ENCODE measurements at regions not wholly inside any gene's neighbourhood (a gene's known extent, or its start where the extent isn't known, plus 50 kb on each side); places are given as distances from the start of the nearest gene placed in this dataset.

GRCh38 chr16:35181422-35182030 is 1722.1 kb downstream of the TP53TG3F start:
- TF ChIP-seq CTCF (IDR thresholded peaks at IDR 0.05; ENCODE audit: control extremely low read depth, extremely low read depth, low read depth, missing control alignments): no peak
- POLR2A ChIA-PET: no interaction called here
- DNase-seq (ENCODE audit: extremely low spot score): no peak
- CTCF ChIA-PET: interaction anchor here (1.2 kb wide), 1 partner anchor 148 kb away, joined by 3 read pairs; no protein-coding TSS in a partner anchor

GRCh38 chr16:35182043-35182677 is 1722.7 kb downstream of the TP53TG3F start:
- DNase-seq (ENCODE audit: extremely low spot score): no peak
- no peak for TF ChIP-seq CTCF (IDR thresholded peaks at IDR 0.05; ENCODE audit: control extremely low read depth, extremely low read depth, low read depth, missing control alignments)
- CTCF ChIA-PET: no interaction called here
- POLR2A ChIA-PET: no interaction called here

- no peak for DNase-seq (ENCODE audit: extremely low spot score)
- CTCF ChIA-PET: interaction anchor here (1.6 kb wide), 1 partner anchor 14 kb away, joined by 3 read pairs; no protein-coding TSS in a partner anchor
- POLR2A ChIA-PET: no interaction called here
- no peak for TF ChIP-seq CTCF (IDR thresholded peaks at IDR 0.05; ENCODE audit: control extremely low read depth, extremely low read depth, low read depth, missing control alignments)
Measured at GRCh38 chr16:35182943-35183550, 1723.6 kb downstream of the TP53TG3F start.

DNA sequence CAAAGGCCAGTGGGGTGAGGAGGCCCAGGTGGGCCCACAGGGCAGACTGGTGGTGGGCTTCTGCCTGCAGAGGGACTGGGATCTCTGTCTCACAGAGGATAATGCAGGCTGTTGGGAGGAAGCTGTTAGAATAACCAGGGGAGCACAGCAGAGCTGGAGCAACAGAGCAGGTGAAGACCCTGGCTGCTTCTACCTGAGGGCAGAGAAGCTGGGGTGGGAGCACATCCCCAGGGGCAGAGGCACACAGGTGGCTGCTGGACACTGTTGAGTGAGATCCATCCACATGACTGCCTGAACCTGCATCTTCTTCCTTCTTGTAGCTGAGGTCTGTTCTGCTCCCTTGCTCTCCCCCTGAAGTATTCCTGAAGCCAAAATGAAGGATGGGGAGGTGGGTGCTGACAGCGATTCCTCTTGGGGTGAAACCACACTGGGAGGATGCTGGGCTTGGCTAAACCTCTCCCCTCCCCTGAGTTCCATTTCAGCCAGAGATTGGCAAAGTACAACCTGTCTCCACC is 1725.0 kb downstream of the TP53TG3F start:
- no peak for DNase-seq (ENCODE audit: extremely low spot score)
- ChIA-PET CTCF (interaction anchor here (1.6 kb wide), 1 partner anchor 13 kb away, joined by 3 read pairs; no protein-coding TSS in a partner anchor), POLR2A (no interaction called here)
- TF ChIP-seq CTCF (IDR thresholded peaks at IDR 0.05; ENCODE audit: control extremely low read depth, extremely low read depth, low read depth, missing control alignments): no peak

DNA sequence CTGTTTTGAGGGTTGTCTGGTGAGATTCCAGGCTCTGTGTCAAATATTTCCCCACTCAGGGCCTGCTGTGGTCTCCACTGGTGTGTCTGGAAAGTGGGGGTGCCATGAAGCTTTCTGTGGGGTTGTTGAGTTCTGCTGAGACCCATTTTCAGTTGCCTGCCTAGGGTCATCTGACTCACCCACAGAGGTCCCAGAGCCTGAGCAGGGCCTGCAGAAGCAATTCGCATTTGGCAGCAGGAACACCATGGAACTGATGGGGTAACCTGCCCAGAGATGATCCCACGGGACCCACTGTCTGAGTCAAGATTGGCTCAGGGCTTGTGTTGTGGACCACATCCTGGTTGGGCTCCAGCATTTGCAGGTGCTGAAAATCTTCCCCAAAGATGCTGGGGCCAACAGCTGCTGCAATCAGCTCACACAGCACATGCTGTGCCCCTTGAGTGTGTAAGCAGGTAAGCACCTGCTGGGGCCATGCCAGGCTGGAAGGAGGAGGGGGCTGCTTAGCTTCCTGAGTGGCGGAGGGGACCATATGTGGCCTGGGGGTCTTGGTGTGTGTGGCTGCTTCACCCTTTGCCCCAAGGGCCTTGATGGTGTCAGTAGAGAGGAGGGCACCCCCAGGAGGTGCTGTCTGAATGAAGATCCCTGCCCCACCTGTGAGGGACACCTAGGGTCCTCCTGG is 1726.1 kb downstream of the TP53TG3F start:
- no peak for TF ChIP-seq CTCF (IDR thresholded peaks at IDR 0.05; ENCODE audit: control extremely low read depth, extremely low read depth, low read depth, missing control alignments)
- no peak for DNase-seq (ENCODE audit: extremely low spot score)
- POLR2A ChIA-PET: no interaction called here
- CTCF ChIA-PET: no interaction called here

GRCh38 chr16:35186045-35186759 is 1726.8 kb downstream of the TP53TG3F start:
- TF ChIP-seq CTCF (IDR thresholded peaks at IDR 0.05; ENCODE audit: control extremely low read depth, extremely low read depth, low read depth, missing control alignments): no peak
- ChIA-PET CTCF (no interaction called here), POLR2A (no interaction called here)

More at GRCh38 chr16:35186045-35186759, 1726.8 kb downstream of the TP53TG3F start:
- DNase-seq (ENCODE audit: extremely low spot score): no peak
